GM12878 (cell line): ENCODE measurements at regions not wholly inside any gene's neighbourhood (a gene's known extent, or its start where the extent isn't known, plus 50 kb on each side); places are given as distances from the start of the nearest gene placed in this dataset.

ENCODE experiments used
- CTCF ChIP-seq, 3 experiments: IDR thresholded peaks in 2 of 3; conservative IDR thresholded peaks in 1 of 3; 2 replicates each; pipeline ENCODE4 v1.5.1; 2011; ENCODE audit warnings: low read depth in 3 of 3, low read length in 3 of 3, mild to moderate bottlenecking in 3 of 3, control low read depth in 2 of 3, moderate library complexity in 2 of 3, inconsistent platforms in 1 of 3, mixed read lengths in 1 of 3; ENCODE audit not compliant: control insufficient read depth in 2 of 3, insufficient read depth in 1 of 3; ENCODE audit errors: extremely low read depth in 1 of 3
- EGR1 ChIP-seq, 2 experiments: IDR thresholded peaks; 1 replicate in 1 of 2; 2 replicates in 1 of 2; pipeline ENCODE4 v1.6.1; 2011 to 2012; ENCODE audit warnings: low read depth in 2 of 2, low read length in 2 of 2, borderline replicate concordance in 1 of 2, mild to moderate bottlenecking in 1 of 2, moderate library complexity in 1 of 2
- SMC3 ChIP-seq: IDR thresholded peaks from 2 replicates; pipeline ENCODE4 v1.6.1; 2011; ENCODE audit warnings: low read length, improper control_type of control experiment, borderline replicate concordance

GRCh38 chr1:188043536-188044245 is 1214.9 kb downstream of the PLA2G4A start:
- TF ChIP-seq SMC3 (no peak), CTCF (IDR thresholded peaks at IDR 0.05 in 2 of 3, conservative IDR thresholded peaks at IDR 0.05 in 1 of 3; ENCODE audit: control insufficient read depth in 2 of 3, extremely low read depth in 1 of 3, insufficient read depth in 1 of 3, low read depth in 3 of 3, low read length in 3 of 3) (no peak), EGR1 (IDR thresholded peaks at IDR 0.05; ENCODE audit: borderline replicate concordance in 1 of 2, low read depth in 2 of 2, low read length in 2 of 2) (no peak)
